ENCODE measurements at regions not wholly inside any gene's neighbourhood (a gene's known extent, or its start where the extent isn't known, plus 50 kb on each side); places are given as distances from the start of the nearest gene placed in this dataset.
"Not testable (repeated sequence)": the region's sequence is repeated elsewhere in the genome, so short reads cannot be mapped to it uniquely, and the experiment has no call there.

DNA sequence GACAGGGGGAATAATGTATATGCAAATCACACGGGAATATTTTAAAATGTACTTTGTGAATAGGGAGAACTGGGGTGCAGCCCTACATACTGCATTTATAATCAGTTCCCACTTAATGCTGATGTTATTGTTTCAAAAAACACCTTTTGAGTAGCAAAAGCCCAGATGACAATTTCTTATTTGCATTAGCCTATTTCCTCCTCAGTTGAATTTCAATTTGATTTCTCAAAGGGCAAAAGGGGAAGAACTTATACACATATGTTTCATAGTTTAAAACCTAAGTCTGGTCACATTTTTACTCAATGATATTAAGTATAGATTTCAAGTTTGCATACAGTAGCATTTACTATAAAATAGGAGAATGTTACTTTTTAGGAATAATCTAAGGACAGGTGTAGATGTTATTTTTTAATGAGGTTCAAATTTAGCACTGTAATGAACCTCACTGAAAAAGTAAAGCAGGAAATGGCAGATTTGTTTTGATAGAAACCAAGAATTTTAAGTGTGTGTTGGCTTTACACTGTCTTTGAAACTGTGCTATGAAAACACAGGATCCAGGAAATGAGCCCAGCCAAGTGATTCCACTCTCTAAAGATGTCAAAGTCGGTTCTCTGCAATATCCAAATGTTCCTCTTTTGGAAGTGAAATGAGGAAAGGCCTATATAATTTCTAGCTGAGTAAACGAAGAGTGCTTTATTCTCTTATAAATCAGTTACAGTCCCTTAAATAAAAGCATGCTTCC lies 367.4 kb downstream of the BTG1 start:
- no peak for DNase-seq

DNA sequence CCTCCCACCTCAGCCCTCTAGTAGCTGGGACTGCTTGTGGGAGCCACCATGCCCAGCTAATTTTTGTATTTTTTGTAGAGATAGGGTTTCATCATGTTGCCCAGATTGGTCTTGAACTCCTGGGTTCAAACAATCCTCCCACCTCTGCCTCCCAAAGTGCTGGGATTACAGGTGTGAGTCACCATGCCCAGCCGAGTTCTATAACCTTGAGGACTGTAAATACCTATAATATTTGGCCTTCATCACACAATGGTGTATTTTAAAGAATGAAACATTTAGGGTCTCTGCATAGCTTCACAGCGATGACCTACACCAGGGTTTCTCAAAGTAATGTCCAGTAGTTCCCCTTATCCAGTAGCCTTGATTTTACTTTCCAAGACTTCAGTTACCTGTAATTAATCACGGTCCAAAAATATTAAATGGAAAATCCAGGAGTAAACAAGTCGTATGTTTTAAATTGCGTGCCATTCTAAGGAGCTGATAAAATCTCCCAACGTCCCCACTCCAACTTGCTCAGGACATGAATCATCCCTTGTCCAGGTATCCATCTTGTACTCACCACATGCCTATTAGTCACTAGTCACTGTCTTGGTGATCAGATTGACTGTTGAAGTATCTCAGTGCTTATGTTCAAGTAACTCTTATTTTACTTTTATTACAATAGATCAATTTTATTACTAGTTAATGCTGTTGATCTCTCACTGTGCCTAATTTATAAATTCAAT lies 368.2 kb downstream of the BTG1 start:
- no peak for DNase-seq

- no peak for DNase-seq
Observed at GRCh38 chr12:91774434-91774921, 371.2 kb downstream of the BTG1 start.

DNA sequence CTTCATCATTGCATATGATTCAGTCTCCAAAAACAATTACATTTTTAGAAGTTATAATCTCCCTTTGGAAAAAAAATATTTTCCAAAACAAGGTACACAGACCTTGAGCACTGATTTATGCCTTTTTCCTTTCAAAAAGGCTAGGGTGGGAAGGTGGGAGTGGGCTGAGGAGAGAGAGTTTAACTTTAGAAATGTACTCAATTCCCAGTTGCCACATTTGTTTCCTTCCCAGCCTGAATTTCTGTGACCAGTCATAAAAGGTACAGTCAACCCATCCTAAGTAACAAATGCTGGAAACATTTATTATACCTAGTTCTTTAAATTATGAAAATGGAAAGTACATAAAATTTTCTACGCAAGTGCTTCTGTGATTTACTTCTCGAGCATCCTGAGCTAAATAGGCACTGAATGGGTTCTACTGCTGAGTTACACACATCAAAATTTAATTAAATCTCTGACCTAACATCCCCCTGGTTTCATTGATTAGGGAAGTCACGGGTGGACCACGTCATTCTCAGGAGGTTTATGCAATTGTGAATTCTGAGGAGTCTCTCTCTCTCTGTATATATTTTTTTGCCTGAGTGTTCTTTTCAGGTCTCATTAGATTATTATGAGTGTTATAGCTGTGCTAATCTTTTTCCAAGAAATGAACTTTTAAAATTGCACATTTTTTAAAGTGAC lies 371.8 kb downstream of the BTG1 start:
- no peak for DNase-seq

DNA sequence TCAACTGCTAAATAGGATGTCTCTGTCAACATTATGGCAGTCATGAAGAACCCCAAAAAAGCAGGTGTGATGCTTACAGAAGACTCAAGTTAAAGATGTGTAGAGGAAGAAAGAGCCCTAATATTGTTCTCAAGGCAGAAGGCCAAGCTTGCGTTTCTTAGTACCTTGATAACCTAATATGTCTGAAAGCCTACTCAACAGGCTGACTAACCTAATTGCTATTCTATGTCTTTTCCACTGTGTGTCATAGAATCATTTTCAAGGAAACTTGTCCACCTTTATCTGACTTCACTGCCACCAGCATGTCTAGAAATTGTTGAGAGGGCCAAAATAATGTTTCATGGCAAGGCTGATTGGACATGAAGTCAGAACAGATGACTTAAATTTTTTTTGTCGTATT lies 373.2 kb downstream of the BTG1 start:
- no peak for DNase-seq

- no peak for DNase-seq
Observed at GRCh38 chr12:91769736-91770135, 375.9 kb downstream of the BTG1 start.

- DNase-seq, result no peak
Observed at GRCh38 chr12:91767237-91767636, 378.4 kb downstream of the BTG1 start.

DNA sequence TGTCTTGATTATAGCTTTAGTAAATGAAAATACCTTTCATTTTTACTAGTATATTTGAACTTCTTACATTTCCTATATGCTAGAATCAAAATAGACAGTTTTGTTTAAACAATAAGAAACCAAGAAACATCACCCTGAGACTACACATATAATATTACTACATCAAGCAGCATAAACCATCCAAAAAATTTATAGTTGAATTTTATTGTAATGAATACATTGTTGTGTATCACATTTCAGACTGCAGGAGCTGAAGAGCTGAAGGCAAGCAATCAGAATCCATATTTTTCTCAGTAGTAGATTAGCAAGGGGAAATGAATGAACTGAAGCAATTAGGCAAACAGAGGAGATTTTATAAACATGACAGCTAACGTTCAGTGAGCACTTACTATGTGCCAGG lies 379.2 kb downstream of the BTG1 start:
- DNase-seq, result no peak

GRCh38 chr12:91763654-91764370 lies 381.8 kb downstream of the BTG1 start:
- no peak for DNase-seq

- DNase-seq, result no peak
Observed at GRCh38 chr12:91753649-91754048, 392.0 kb downstream of the BTG1 start.

DNA sequence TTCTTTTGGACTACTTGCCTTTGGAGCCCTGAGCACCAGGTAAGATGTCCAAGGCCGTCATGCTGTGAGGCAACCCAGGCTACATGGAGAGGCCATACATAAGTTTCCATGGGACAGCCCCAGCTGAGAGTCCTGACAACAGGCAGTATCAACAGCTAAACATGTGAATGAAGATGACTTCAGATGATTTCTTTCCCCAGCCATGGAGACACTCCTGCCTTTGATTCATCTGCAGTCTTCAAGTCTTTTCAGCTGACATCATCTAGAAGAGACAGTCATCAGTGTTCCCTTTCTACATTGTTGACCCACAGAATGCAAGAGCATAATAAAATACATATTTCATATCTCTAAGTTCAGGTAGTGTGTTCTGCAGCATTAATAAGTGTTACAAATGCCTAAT lies 398.7 kb downstream of the BTG1 start:
- DNase-seq, result no peak

- no peak for DNase-seq
Observed at GRCh38 chr12:91744597-91744996, 401.0 kb downstream of the BTG1 start.

DNA sequence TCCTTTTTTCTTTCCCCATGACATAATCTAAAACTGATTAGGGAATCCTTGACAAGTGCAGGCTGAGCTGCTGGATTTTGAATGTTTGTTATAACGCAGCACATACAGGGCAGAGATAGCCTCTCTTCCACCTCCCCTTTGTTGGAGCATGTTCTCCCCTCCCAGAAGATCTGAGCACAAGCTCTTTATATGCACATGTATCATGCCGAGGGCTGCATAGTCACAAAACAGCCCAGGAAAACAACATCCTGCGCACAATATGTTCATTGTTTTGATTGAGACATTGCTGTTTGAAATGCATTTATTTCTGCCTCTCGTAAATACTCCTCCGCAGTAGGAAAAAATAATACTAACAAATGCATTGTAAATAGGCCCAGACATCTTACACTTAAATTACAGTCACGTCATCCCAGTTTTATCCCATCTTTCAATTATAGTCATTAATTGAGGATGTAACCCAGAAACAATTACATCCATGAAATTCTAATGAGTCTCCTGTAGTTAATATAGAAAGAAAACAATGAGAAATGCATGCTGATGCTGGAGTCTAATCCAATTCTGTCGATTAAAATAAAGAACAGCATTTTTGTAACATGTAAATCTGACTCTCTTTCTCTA lies 401.8 kb downstream of the BTG1 start:
- DNase-seq, result no peak

- no peak for DNase-seq
Observed at GRCh38 chr12:91743280-91743679, 402.4 kb downstream of the BTG1 start.

DNA sequence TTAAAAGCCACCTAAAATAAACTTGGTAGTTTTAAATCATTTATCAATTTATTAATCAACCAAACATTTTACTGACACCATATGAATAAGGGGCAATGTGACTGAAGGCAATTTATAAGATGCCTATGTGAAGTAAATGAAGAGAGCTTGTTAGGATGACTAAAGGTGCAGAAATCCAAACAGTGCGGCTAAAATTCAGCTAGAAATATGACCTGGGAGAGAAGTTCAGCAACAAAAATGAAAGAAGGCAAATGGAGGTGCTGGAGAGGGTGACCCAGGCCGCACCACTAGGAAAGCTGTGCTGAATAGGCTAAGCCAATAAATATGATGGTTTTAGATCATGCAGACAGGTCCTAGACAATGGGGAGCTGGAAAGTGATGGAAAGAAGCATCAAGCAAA lies 403.7 kb downstream of the BTG1 start:
- no peak for DNase-seq

- not testable (repeated sequence) for DNase-seq
Observed at GRCh38 chr12:91733846-91734245, 411.8 kb downstream of the BTG1 start.

DNA sequence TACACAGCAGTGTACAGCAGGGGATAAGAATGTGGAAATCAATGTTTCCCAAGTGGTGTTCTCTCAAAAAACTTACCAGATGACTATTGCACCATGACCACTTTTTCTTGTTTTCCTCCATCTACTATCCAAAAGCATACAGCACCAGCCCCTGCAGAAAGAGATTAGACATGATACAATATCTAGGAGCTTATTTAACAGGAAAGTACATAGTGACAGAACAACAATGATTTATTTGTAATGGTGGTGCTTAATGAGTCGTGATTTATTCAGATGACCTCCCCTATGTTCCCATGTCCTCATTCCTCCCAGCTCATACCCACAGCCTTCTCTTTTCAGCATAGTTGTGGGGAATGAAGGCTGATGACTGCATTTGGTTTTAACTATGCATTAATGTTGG lies 413.6 kb downstream of the BTG1 start:
- DNase-seq, result no peak

- DNase-seq, result no peak
Observed at GRCh38 chr12:91729543-91729942, 416.1 kb downstream of the BTG1 start.

- DNase-seq, result no peak
Observed at GRCh38 chr12:91723191-91723590, 422.5 kb downstream of the BTG1 start.

GRCh38 chr12:91722072-91722471 lies 423.6 kb downstream of the BTG1 start:
- DNase-seq, result no peak

GRCh38 chr12:91721023-91721422 lies 424.6 kb downstream of the BTG1 start:
- no peak for DNase-seq

DNA sequence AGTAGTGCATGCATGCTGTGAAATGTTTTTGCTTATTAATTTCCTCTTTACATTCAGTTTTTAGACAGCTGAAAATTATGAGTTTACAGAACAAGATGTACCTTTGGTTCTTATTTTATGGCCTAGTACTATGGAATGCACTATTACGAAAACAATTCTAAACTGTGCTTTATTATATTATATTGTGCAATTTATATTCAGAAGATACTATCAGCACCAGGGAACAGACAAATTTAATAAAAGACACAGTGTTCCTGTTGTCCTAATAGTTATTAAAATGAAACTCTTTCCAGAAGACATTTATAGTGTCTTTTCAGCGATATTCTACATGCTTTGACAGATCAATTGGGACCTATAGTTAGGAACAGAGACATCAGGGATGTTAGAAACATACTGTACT lies 427.3 kb downstream of the BTG1 start:
- DNase-seq, result no peak

- DNase-seq, result no peak
Observed at GRCh38 chr12:91717804-91718203, 427.8 kb downstream of the BTG1 start.

Measured in stimulated activated CD4-positive, alpha-beta T cell treated with anti-CD3 and anti-CD28 coated beads, Interleukin-12 subunit alpha, Interleukin-12 subunit beta, amount 100 ng/mL, for 4 hours (primary cell).